HTR-8/SVneo (cell line): ENCODE measurements at regions not wholly inside any gene's neighbourhood (a gene's known extent, or its start where the extent isn't known, plus 50 kb on each side); places are given as distances from the start of the nearest gene placed in this dataset.
"Not testable (repeated sequence)": the region's sequence is repeated elsewhere in the genome, so short reads cannot be mapped to it uniquely, and the experiment has no call there.

Experiments
- DNase-seq: peaks from one replicate; pipeline ENCODE4 v3.0.0; 2011; ENCODE audit warnings: low spot score, mixed read lengths; ENCODE audit not compliant: insufficient read length
- FAIRE-seq: peaks from 2 replicates; lab custom pipeline; 2011; peaks lifted over from hg19 to GRCh38; lab: Jason Lieb, UNC

GRCh38 chr17:13659051-13659450, 57.3 kb upstream of the HS3ST3A1 start:
- not testable (repeated sequence) for FAIRE-seq

GRCh38 chr17:13665872-13666635, 64.3 kb upstream of the HS3ST3A1 start:
- DNase-seq = no peak
- no peak for FAIRE-seq

More at GRCh38 chr17:13659051-13659450, 57.3 kb upstream of the HS3ST3A1 start:
- not testable (repeated sequence) for DNase-seq

- no peak for DNase-seq
- FAIRE-seq = no peak
These were observed 69.6 kb upstream of the HS3ST3A1 start for GRCh38 chr17:13671341-13671740.

- no peak for FAIRE-seq
- DNase-seq = no peak
These were observed 70.0 kb upstream of the HS3ST3A1 start for GRCh38 chr17:13671771-13672170.

GRCh38 chr17:13678361-13678760, 76.6 kb upstream of the HS3ST3A1 start:
- DNase-seq (no peak), FAIRE-seq (no peak)

GRCh38 chr17:13678841-13679240, 77.1 kb upstream of the HS3ST3A1 start:
- FAIRE-seq (no peak), DNase-seq (no peak)

GRCh38 chr17:13688716-13689115, 87.0 kb upstream of the HS3ST3A1 start:
- FAIRE-seq (no peak), DNase-seq (no peak)

- DNase-seq (no peak), FAIRE-seq (no peak)
These were observed 89.1 kb upstream of the HS3ST3A1 start for GRCh38 chr17:13690806-13691205.

GRCh38 chr17:13694934-13695333, 93.2 kb upstream of the HS3ST3A1 start:
- no peak for DNase-seq

GRCh38 chr17:13698832-13699231, 97.1 kb upstream of the HS3ST3A1 start:
- DNase-seq (no peak), FAIRE-seq (no peak)

More at GRCh38 chr17:13694934-13695333, 93.2 kb upstream of the HS3ST3A1 start:
- no peak for FAIRE-seq

GRCh38 chr17:13699261-13699660, 97.5 kb upstream of the HS3ST3A1 start:
- no peak for FAIRE-seq

GRCh38 chr17:13702266-13702665, 100.5 kb upstream of the HS3ST3A1 start:
- FAIRE-seq (no peak), DNase-seq (no peak)

More at GRCh38 chr17:13699261-13699660, 97.5 kb upstream of the HS3ST3A1 start:
- no peak for DNase-seq

- FAIRE-seq = no peak
- DNase-seq = no peak
These were observed 102.6 kb upstream of the HS3ST3A1 start for GRCh38 chr17:13704333-13704732.

- FAIRE-seq (no peak), DNase-seq (no peak)
These were observed 103.5 kb upstream of the HS3ST3A1 start for GRCh38 chr17:13705221-13705620.

- no peak for FAIRE-seq
- DNase-seq = no peak
These were observed 120.0 kb upstream of the HS3ST3A1 start for GRCh38 chr17:13721705-13722104.

GRCh38 chr17:13725288-13725990, 123.7 kb upstream of the HS3ST3A1 start:
- DNase-seq (peak; percentile 13), FAIRE-seq (no peak)

- FAIRE-seq = no peak
- no peak for DNase-seq
These were observed 125.9 kb upstream of the HS3ST3A1 start for GRCh38 chr17:13727441-13728171.

GRCh38 chr17:13728781-13729180, 127.1 kb upstream of the HS3ST3A1 start:
- no peak for DNase-seq
- FAIRE-seq = no peak

- FAIRE-seq = no peak
- DNase-seq = no peak
These were observed 127.9 kb upstream of the HS3ST3A1 start for GRCh38 chr17:13729466-13730134.

- DNase-seq (no peak), FAIRE-seq (no peak)
These were observed 133.2 kb upstream of the HS3ST3A1 start for GRCh38 chr17:13734880-13735279.
